H1 (cell line): ENCODE measurements at regions not wholly inside any gene's neighbourhood (a gene's known extent, or its start where the extent isn't known, plus 50 kb on each side); places are given as distances from the start of the nearest gene placed in this dataset.

Experiments
- CTCF ChIA-PET: fragments of 300-600 bp; sonication (Branson Sonifier 250); formaldehyde crosslinking; loops from one replicate; lab custom pipeline; 2021; ENCODE audit not compliant: partially characterized antibody; lab: Charles Lee
- POLR2A ChIA-PET: fragments of 300-600 bp; sonication (Branson Sonifier 250); formaldehyde crosslinking; loops from one replicate; lab custom pipeline; 2021; ENCODE audit warnings: inconsistent platforms; ENCODE audit not compliant: partially characterized antibody; lab: Charles Lee
- DNase-seq, 2 experiments: peaks; one replicate each; pipeline versions ENCODE4 v3.0.0 to v3.0.0-alpha.2; 2010 to 2022; ENCODE audit warnings: low spot score in 2 of 2, low read depth in 1 of 2, mixed read lengths in 1 of 2
- FAIRE-seq: peaks from 2 replicates; lab custom pipeline; 2011; peaks lifted over from hg19 to GRCh38; lab: Jason Lieb, UNC
- H2AFZ ChIP-seq: 2 replicates; pipeline ENCODE4 v1.8.1; 2012; ENCODE audit warnings: low read length, inconsistent platforms
- H2AK5ac ChIP-seq: 2 replicates; pipeline ENCODE4 v1.6.1; 2013; ENCODE audit warnings: low read depth, low read length
- H2BK120ac ChIP-seq: replicated peaks from 2 replicates; pipeline ENCODE3; 2013; ENCODE audit warnings: low read depth, low read length, inconsistent platforms
- H2BK12ac ChIP-seq: 2 replicates; pipeline ENCODE4 v1.6.1; 2013; ENCODE audit warnings: low read depth, low read length
- H2BK15ac ChIP-seq: 2 replicates; pipeline ENCODE4 v1.6.1; 2013; ENCODE audit warnings: low read length
- H2BK20ac ChIP-seq: 2 replicates; pipeline ENCODE4 v1.6.1; 2013; ENCODE audit warnings: low read length
- H2BK5ac ChIP-seq: 2 replicates; pipeline ENCODE4 v1.6.1; 2013; ENCODE audit warnings: low read depth, low read length
- H3K14ac ChIP-seq: 2 replicates; pipeline ENCODE4 v1.6.1; 2013; ENCODE audit warnings: inconsistent platforms; ENCODE audit not compliant: insufficient read length
- H3K18ac ChIP-seq: 2 replicates; pipeline ENCODE4 v1.6.1; 2013; ENCODE audit warnings: low read length; ENCODE audit errors: extremely low read depth
- H3K23ac ChIP-seq: 2 replicates; pipeline ENCODE4 v1.6.1; 2013; ENCODE audit warnings: inconsistent platforms; ENCODE audit not compliant: insufficient read length
- H3K23me2 ChIP-seq: 2 replicates; pipeline ENCODE4 v1.6.1; 2013; ENCODE audit warnings: low read depth, low read length
- H3K27ac ChIP-seq: 2 replicates; pipeline ENCODE4 v1.6.1; 2011; ENCODE audit warnings: low read depth, low read length, inconsistent platforms
- H3K27me3 ChIP-seq, 4 experiments: replicated peaks in 1 of 4; 1 replicate in 1 of 4; 2 replicates in 3 of 4; pipeline versions ENCODE4 v1.6.1 to v1.8.1; 2011 to 2013; ENCODE audit warnings: low read length in 3 of 4, mild to moderate bottlenecking in 3 of 4, inconsistent platforms in 2 of 4, mixed read lengths in 2 of 4, moderate library complexity in 1 of 4; ENCODE audit not compliant: control insufficient read depth in 3 of 4, insufficient read depth in 3 of 4; ENCODE audit errors: extremely low read depth in 1 of 4
- H3K36me3 ChIP-seq, 4 experiments: 2 replicates each; pipeline versions ENCODE4 v1.6.1 to v1.8.1; 2011 to 2013; ENCODE audit warnings: mild to moderate bottlenecking in 4 of 4, low read length in 3 of 4, moderate library complexity in 2 of 4, control low read depth in 1 of 4, inconsistent platforms in 1 of 4; ENCODE audit not compliant: insufficient read depth in 4 of 4, control insufficient read depth in 2 of 4
- H3K4ac ChIP-seq: replicated peaks from 2 replicates; pipeline ENCODE3; 2013; ENCODE audit warnings: low read length, low read depth, mixed read lengths, inconsistent platforms; ENCODE audit not compliant: insufficient read length
- H3K4me1 ChIP-seq, 4 experiments: replicated peaks in 1 of 4; 1 replicate in 1 of 4; 2 replicates in 3 of 4; pipeline versions ENCODE4 v1.6.1 to v1.8.1; 2011 to 2013; ENCODE audit warnings: low read length in 3 of 4, inconsistent platforms in 2 of 4, mixed read lengths in 1 of 4; ENCODE audit not compliant: insufficient read depth in 4 of 4, control insufficient read depth in 3 of 4
- H3K4me2 ChIP-seq, 2 experiments: 2 replicates each; pipeline versions ENCODE4 v1.6.1 to v1.8.1; 2011 to 2013; ENCODE audit warnings: low read depth in 2 of 2, low read length in 2 of 2, control low read depth in 1 of 2, inconsistent platforms in 1 of 2, mild to moderate bottlenecking in 1 of 2; ENCODE audit not compliant: insufficient read depth in 1 of 2
- H3K4me3 ChIP-seq, 4 experiments: fragments of 200-600, 300-600 bp in 1 of 4; sonication (generic), shearing (Covaris generic), sonication (Bioruptor Twin) in 1 of 4; 2 replicates each; pipeline versions ENCODE4 v1.5.1 to v1.8.1; 2011 to 2016; ENCODE audit warnings: low read length in 4 of 4, low read depth in 3 of 4, control low read depth in 2 of 4, inconsistent platforms in 2 of 4, mild to moderate bottlenecking in 2 of 4, mixed read lengths in 1 of 4, moderate library complexity in 1 of 4; ENCODE audit not compliant: insufficient read depth in 2 of 4; ENCODE audit errors: extremely low read depth in 1 of 4
- H3K56ac ChIP-seq: replicated peaks from 2 replicates; pipeline ENCODE3; 2013; ENCODE audit warnings: low read depth, mild to moderate bottlenecking, mixed read lengths, low read length, inconsistent platforms; ENCODE audit not compliant: insufficient read length
- H3K79me1 ChIP-seq: 2 replicates; pipeline ENCODE4 v1.6.1; 2013; ENCODE audit warnings: low read depth, low read length, control low read depth
- H3K79me2 ChIP-seq, 2 experiments: 2 replicates each; pipeline versions ENCODE4 v1.6.1 to v1.8.1; 2012 to 2013; ENCODE audit warnings: low read length in 2 of 2, mild to moderate bottlenecking in 2 of 2, inconsistent platforms in 1 of 2; ENCODE audit not compliant: insufficient read depth in 2 of 2, control insufficient read depth in 1 of 2
- H3K9ac ChIP-seq, 4 experiments: replicated peaks in 1 of 4; 1 replicate in 1 of 4; 2 replicates in 3 of 4; pipeline versions ENCODE4 v1.6.1 to v1.8.1; 2011 to 2013; ENCODE audit warnings: low read depth in 3 of 4, low read length in 3 of 4, control low read depth in 2 of 4, mild to moderate bottlenecking in 2 of 4, moderate library complexity in 2 of 4, inconsistent platforms in 1 of 4; ENCODE audit errors: extremely low read depth in 1 of 4
- H3K9me3 ChIP-seq, 2 experiments: 2 replicates each; pipeline versions ENCODE4 v1.6.1 to v1.8.1; 2012 to 2013; ENCODE audit warnings: mild to moderate bottlenecking in 2 of 2, moderate library complexity in 2 of 2, control low read depth in 1 of 2, inconsistent platforms in 1 of 2, low read depth in 1 of 2, low read length in 1 of 2, mixed read lengths in 1 of 2; ENCODE audit not compliant: insufficient read depth in 2 of 2
- H4K20me1 ChIP-seq, 2 experiments: replicated peaks in 1 of 2; 2 replicates each; pipeline versions ENCODE3 to v1.8.1; 2011 to 2013; ENCODE audit warnings: inconsistent platforms in 2 of 2, low read length in 2 of 2, mild to moderate bottlenecking in 1 of 2; ENCODE audit not compliant: insufficient read depth in 2 of 2, control insufficient read depth in 1 of 2
- H4K5ac ChIP-seq: 2 replicates; pipeline ENCODE4 v1.6.1; 2013; ENCODE audit warnings: low read length, low read depth, mixed read lengths, inconsistent platforms; ENCODE audit not compliant: insufficient read length
- H4K8ac ChIP-seq: 2 replicates; pipeline ENCODE4 v1.8.0; 2013; ENCODE audit warnings: mild to moderate bottlenecking, moderate library complexity, low read length, inconsistent platforms; ENCODE audit not compliant: insufficient read depth; ENCODE audit errors: extremely low read depth
- H4K91ac ChIP-seq: replicated peaks from 2 replicates; pipeline ENCODE3; 2013; ENCODE audit warnings: low read length, mixed read lengths, inconsistent platforms; ENCODE audit not compliant: insufficient read length
- BRCA1 ChIP-seq: IDR thresholded peaks from 2 replicates; pipeline ENCODE4 v1.6.1; 2012; ENCODE audit warnings: low read depth, low read length, improper control_type of control experiment
- CTBP2 ChIP-seq: IDR thresholded peaks from 2 replicates; pipeline ENCODE4 v1.7.0; 2011; ENCODE audit warnings: borderline replicate concordance, mild to moderate bottlenecking, moderate library complexity, mixed read lengths, low read length; ENCODE audit not compliant: insufficient read depth, insufficient read length
- KDM5A ChIP-seq: fragments of 200-600 bp; IDR thresholded peaks from 2 replicates; pipeline ENCODE4 v1.7.1; 2012; ENCODE audit warnings: mild to moderate bottlenecking, low read length, inconsistent platforms, mixed read lengths
- RNF2 ChIP-seq: fragments of 200-900, 300-1000 bp; sonication (generic); IDR thresholded peaks from 2 replicates; pipeline ENCODE4 v1.7.1; 2016; ENCODE audit warnings: borderline replicate concordance, low read depth, mild to moderate bottlenecking, antibody characterized with exemption, low read length; ENCODE audit not compliant: poor library complexity, severe bottlenecking; ENCODE audit errors: missing control alignments
- TEAD4 ChIP-seq: IDR thresholded peaks from 2 replicates; pipeline ENCODE4 v1.6.1; 2012; ENCODE audit warnings: low read depth, low read length, inconsistent platforms, mixed read lengths
- WGBS, 2 experiments: shearing (Covaris generic) in 1 of 2; methylation state at CpG; one replicate each; pipeline versions ENCODE4 v1.1.6 to v1.1.7; 2013 to 2015; ENCODE audit warnings: low lambda C conversion rate in 2 of 2, mixed read lengths in 2 of 2, inconsistent platforms in 1 of 2, low coverage in 1 of 2, missing lambda C conversion rate in 1 of 2; ENCODE audit not compliant: insufficient replicate concordance in 2 of 2, insufficient coverage in 1 of 2, insufficient read length in 1 of 2; ENCODE audit errors: extremely low coverage in 1 of 2, missing lambda C conversion rate in 1 of 2; 5-methylcytosine and 5-hydroxymethylcytosine counted together

DNA sequence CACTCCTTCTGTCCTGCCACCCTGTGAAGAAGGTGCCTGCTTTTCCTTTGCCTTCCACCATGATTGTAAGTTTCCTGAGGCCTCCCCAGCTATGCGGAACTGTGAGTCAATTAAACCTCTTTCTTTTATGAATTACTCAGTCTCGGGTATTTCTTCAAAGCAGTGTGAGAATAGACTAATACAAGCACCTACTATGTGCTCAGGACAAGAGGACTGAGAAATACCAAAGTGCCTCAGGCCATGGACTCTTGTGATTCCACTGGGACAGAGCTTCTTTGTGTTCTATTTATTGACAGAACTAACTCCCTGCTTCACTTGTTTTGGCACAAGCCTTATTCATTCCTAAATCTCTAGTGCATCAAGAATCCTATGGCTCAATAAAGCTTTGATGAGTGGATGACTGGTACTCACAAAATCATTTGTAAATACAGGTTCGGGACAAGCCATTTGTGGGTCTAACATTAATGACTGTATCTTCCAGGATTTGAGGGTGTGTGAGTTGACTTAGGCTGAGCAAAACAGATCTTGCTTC is 204.2 kb downstream of the PDCD6IP start:
- H4K91ac ChIP-seq = no peak overlapping the region
- no peak overlapping the region for H3K23ac ChIP-seq
- H3K18ac ChIP-seq = no peak overlapping the region
- no peak overlapping the region for H2BK120ac ChIP-seq
- H4K5ac ChIP-seq = no peak overlapping the region
- no peak overlapping the region for H3K27ac ChIP-seq
- no peak overlapping the region for H3K9ac ChIP-seq
- no peak overlapping the region for H2BK15ac ChIP-seq
- no peaks in the 10 kb centered on the region for H3K36me3 ChIP-seq
- no peaks in the 10 kb centered on the region for H3K9me3 ChIP-seq
- H4K8ac ChIP-seq = no peak overlapping the region
- H3K23me2 ChIP-seq = no peaks in the 10 kb centered on the region
- no peak overlapping the region for H3K14ac ChIP-seq
- DNase-seq = no peak
- no peaks in the 10 kb centered on the region for H3K79me1 ChIP-seq
- H2AFZ ChIP-seq = no peak overlapping the region
- FAIRE-seq = no peak
- H3K4me3 ChIP-seq = no peak overlapping the region
- POLR2A ChIA-PET = no interaction called here
- H3K4me2 ChIP-seq = no peak overlapping the region
- H2AK5ac ChIP-seq = no peak overlapping the region
- no peak overlapping the region for H2BK12ac ChIP-seq
- no peak overlapping the region for H2BK20ac ChIP-seq
- no peak overlapping the region for H2BK5ac ChIP-seq
- TF ChIP-seq RNF2 (no peak), CTBP2 (no peak), TEAD4 (no peak), BRCA1 (no peak), KDM5A (no peak)
- TF ChIP-seq, all 59 proteins: peak for 0
- no peaks in the 10 kb centered on the region for H3K27me3 ChIP-seq
- 56% methylated on average over 3 of the region's 3 CpGs; no CpG with 5 or more reads in 1 of the 2 experiments for WGBS, 2 experiments
- H3K79me2 ChIP-seq = no peaks in the 10 kb centered on the region
- H3K56ac ChIP-seq = no peak overlapping the region
- H3K4ac ChIP-seq = no peak overlapping the region
- CTCF ChIA-PET = interaction anchor here (0.7 to 3.6 kb wide), 4 partner anchors 9 to 87 kb away, joined by 3 to 13 read pairs (median 6); no protein-coding TSS in a partner anchor
- H3K4me1 ChIP-seq = peaks cover 0 to under 1% (median 0%) of the 10 kb centered on the region in 4 experiments; a peak in 2 of 7 replicates
- H4K20me1 ChIP-seq = no peaks in the 10 kb centered on the region
